ENCODE measurements at regions not wholly inside any gene's neighbourhood (a gene's known extent, or its start where the extent isn't known, plus 50 kb on each side); places are given as distances from the start of the nearest gene placed in this dataset.

- no peak overlapping the region for H2AK5ac ChIP-seq (ENCODE audit: low read depth, low read length)
- ChIA-PET CTCF (no interaction called here), POLR2A (ENCODE audit: unreplicated experiment) (no interaction called here)
- H3K9ac ChIP-seq (ENCODE audit: low read depth, low read length): no peak overlapping the region
- H3K4me3 ChIP-seq (ENCODE audit: insufficient read depth, low read depth, low read length): no peak overlapping the region
- no TSS peak for BruUV-seq (replicated peaks)
- intact Hi-C loops (cut with micrococcal nuclease): loop anchor here (10.0 kb wide), 1 partner anchor 298 kb away; no protein-coding TSS in a partner anchor
- H2AFZ ChIP-seq (replicated peaks; ENCODE audit: low read length, poor library complexity): no peak overlapping the region
- TF ChIP-seq MAFK (IDR thresholded peaks at IDR 0.05; ENCODE audit: low read depth, low read length): no peak
- no peak for TF ChIP-seq BHLHE40 (IDR thresholded peaks at IDR 0.05; ENCODE audit: low read depth, low read length)
- no peak for TF ChIP-seq POLR2A (IDR thresholded peaks at IDR 0.05; ENCODE audit: low read depth, low read length)
- no peak for TF ChIP-seq RCOR1 (IDR thresholded peaks at IDR 0.05; ENCODE audit: insufficient replicate concordance, low read length)
- TF ChIP-seq FOS (IDR thresholded peaks at IDR 0.05; ENCODE audit: low read depth, low read length): no peak
- TF ChIP-seq SMC3 (IDR thresholded peaks at IDR 0.05; ENCODE audit: low read depth, low read length): no peak
- in situ Hi-C loops (cut with MboI; ENCODE audit: low sequenced_read_pairs): loop anchor here (5.0 to 10.0 kb wide), 3 partner anchors 372 to 788 kb away; no protein-coding TSS in a partner anchor
- no peak overlapping the region for H2BK120ac ChIP-seq (ENCODE audit: low read depth, low read length)
- no peak overlapping the region for H3K4me2 ChIP-seq (ENCODE audit: low read depth, low read length)
- no peak overlapping the region for H2BK15ac ChIP-seq (ENCODE audit: low read depth, low read length)
- no peak overlapping the region for H3K18ac ChIP-seq (ENCODE audit: low read depth, low read length)
- no peak overlapping the region for H2BK5ac ChIP-seq (ENCODE audit: low read depth, low read length, poor library complexity, severe bottlenecking)
- H2AK9ac ChIP-seq (replicated peaks; ENCODE audit: low read depth, low read length, poor library complexity): no peak overlapping the region
- no peaks in the 10 kb centered on the region for H3K36me3 ChIP-seq (ENCODE audit: control insufficient read depth, insufficient read depth, low read length)
- H3K56ac ChIP-seq (ENCODE audit: extremely low read depth, insufficient read depth, low read length): no peak overlapping the region
- no peak overlapping the region for H3K23ac ChIP-seq (ENCODE audit: low read depth, low read length)
- H2BK20ac ChIP-seq (ENCODE audit: low read depth, low read length): peak overlapping the region; percentile 45; the same call in 1 of the 2 replicates
- no peaks in the 10 kb centered on the region for H3K27me3 ChIP-seq (ENCODE audit: control insufficient read depth, insufficient read depth, low read length)
- H3K14ac ChIP-seq (replicated peaks; ENCODE audit: low read depth, low read length): no peak overlapping the region; the same call in 1 of the 2 replicates
- H3K4ac ChIP-seq (ENCODE audit: low read depth, low read length): peak overlapping the region; percentile 0; the same call in 1 of the 2 replicates
- DNase-seq (peak; percentile 36), ATAC-seq (ENCODE audit: low read depth) (no peak)
- H4K20me1 ChIP-seq (ENCODE audit: insufficient read depth, low read length): no peaks in the 10 kb centered on the region
- no peaks in the 10 kb centered on the region for H3K9me3 ChIP-seq (ENCODE audit: control insufficient read depth, insufficient read depth, low read length)
- WGBS, 2 experiments (ENCODE audit: extremely low coverage in 2 of 2, insufficient read length in 1 of 2): no CpG with 5 or more reads among the region's 2 CpGs
- H4K91ac ChIP-seq (ENCODE audit: insufficient read depth, low read depth, low read length): no peak overlapping the region
- H4K5ac ChIP-seq (ENCODE audit: low read depth, low read length): no peak overlapping the region
- dilution Hi-C loops (cut with HindIII; ENCODE audit: low sequenced_read_pairs, unreplicated experiment): no loop called here
- H4K8ac ChIP-seq (ENCODE audit: low read depth in 2 of 2, low read length in 2 of 2): no peak overlapping the region
- no peaks in the 10 kb centered on the region for H3K79me1 ChIP-seq (ENCODE audit: low read depth in 1 of 2, low read length in 2 of 2)
- H3K4me1 ChIP-seq (ENCODE audit: control insufficient read depth, insufficient read depth, low read length): peaks cover 9% of the 10 kb centered on the region
- peaks cover 10% of the 10 kb centered on the region for H3K9me1 ChIP-seq (ENCODE audit: insufficient read depth, low read length)
- H3K27ac ChIP-seq (ENCODE audit: insufficient read depth, low read length): no peak overlapping the region
Observed at GRCh38 chr18:55786651-55787272, 198.8 kb upstream of the TCF4 start.

Measured in IMR-90 (cell line).